ENCODE measurements at regions not wholly inside any gene's neighbourhood (a gene's known extent, or its start where the extent isn't known, plus 50 kb on each side); places are given as distances from the start of the nearest gene placed in this dataset.

DNA sequence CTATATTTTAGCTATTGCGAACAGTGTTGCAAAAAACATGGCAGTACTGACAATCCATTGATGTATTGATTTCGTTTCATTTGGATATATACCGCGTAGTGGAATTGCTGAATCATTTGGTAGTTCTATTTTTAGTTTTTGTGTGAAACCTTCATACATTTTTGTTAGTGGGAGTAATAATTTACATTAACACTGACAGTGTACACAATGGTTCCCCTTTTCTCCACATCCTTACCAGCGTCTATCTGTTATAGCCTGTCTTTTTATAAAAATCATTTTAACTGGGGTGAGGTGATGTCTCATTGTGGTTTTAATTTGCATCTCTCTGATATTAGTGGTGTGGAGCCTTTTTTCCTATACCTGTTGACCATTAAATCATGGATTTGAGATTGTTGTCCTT, 392.4 kb upstream of the ALCAM start:
- TF ChIP-seq, protein P1, sequence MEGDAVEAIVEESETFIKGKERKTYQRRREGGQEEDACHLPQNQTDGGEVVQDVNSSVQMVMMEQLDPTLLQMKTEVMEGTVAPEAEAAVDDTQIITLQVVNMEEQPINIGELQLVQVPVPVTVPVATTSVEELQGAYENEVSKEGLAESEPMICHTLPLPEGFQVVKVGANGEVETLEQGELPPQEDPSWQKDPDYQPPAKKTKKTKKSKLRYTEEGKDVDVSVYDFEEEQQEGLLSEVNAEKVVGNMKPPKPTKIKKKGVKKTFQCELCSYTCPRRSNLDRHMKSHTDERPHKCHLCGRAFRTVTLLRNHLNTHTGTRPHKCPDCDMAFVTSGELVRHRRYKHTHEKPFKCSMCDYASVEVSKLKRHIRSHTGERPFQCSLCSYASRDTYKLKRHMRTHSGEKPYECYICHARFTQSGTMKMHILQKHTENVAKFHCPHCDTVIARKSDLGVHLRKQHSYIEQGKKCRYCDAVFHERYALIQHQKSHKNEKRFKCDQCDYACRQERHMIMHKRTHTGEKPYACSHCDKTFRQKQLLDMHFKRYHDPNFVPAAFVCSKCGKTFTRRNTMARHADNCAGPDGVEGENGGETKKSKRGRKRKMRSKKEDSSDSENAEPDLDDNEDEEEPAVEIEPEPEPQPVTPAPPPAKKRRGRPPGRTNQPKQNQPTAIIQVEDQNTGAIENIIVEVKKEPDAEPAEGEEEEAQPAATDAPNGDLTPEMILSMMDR (IDR thresholded peaks at IDR 0.05; ENCODE audit: borderline replicate concordance, extremely low read depth, low read length, poor library complexity, severe bottlenecking): no peak
- no peak for TF ChIP-seq EZH2 (IDR thresholded peaks at IDR 0.05; ENCODE audit: borderline replicate concordance, low read depth, low read length, severe bottlenecking)
